ES-I3 (cell line): ENCODE measurements at regions not wholly inside any gene's neighbourhood (a gene's known extent, or its start where the extent isn't known, plus 50 kb on each side); places are given as distances from the start of the nearest gene placed in this dataset.

Source experiments
- H3K36me3 ChIP-seq: 2 replicates; pipeline ENCODE4 v1.6.1; 2013; ENCODE audit warnings: mild to moderate bottlenecking, low read length, control low read depth, moderate library complexity; ENCODE audit not compliant: insufficient read depth
- H3K4me1 ChIP-seq: 2 replicates; pipeline ENCODE4 v1.6.1; 2013; ENCODE audit warnings: mild to moderate bottlenecking, control low read depth, low read length; ENCODE audit not compliant: insufficient read depth
- H3K9ac ChIP-seq: 2 replicates; pipeline ENCODE4 v1.6.1; 2013; ENCODE audit warnings: low read depth, mild to moderate bottlenecking, low read length, moderate library complexity
- H3K9me3 ChIP-seq: 2 replicates; pipeline ENCODE4 v1.6.1; 2013; ENCODE audit warnings: mild to moderate bottlenecking, low read length, moderate library complexity; ENCODE audit not compliant: control insufficient read depth, insufficient read depth

DNA sequence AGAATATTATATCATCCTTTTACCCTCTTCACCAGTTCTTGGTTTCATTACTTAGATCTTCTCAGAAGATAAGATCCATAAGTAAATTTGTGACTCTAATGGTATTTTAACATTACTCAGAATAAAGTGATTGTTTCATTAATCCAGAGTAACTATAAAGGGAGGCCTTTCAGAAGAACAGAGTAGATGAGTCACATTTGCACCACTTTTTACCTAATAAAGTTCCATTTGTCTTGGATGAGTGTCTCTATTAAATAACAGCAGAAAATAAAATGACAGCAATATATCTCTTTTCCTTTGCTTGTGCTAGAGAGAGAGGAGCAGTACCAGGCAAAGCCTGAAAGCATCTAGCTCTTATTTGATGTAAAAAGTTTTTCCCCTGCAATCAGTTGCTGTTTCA lies 926.5 kb upstream of the CNTNAP5 start:
- Histone ChIP-seq H3K36me3 (no peaks in the 10 kb centered on the region), H3K9ac (no peak overlapping the region), H3K9me3 (no peaks in the 10 kb centered on the region), H3K4me1 (no peaks in the 10 kb centered on the region)

DNA sequence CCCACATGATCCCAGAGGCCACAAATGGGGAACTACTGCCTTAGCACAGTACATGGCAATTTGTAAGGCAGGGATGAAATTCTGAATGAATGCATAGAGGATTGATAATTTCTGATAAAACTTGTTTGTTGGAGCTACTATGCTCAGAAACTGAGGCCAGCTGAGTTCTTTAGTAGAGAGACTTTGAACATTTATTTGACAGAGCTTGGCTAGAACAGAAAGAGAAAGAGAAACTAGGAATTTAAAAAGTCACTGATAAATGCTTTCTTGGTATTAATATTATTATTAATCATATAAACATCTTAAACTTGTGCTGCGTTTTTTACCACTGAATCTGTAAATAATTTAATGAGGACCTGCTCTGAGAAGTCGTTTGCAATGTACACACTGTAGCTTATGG lies 923.7 kb upstream of the CNTNAP5 start:
- H3K9me3 ChIP-seq, result no peaks in the 10 kb centered on the region
- H3K4me1 ChIP-seq, result no peaks in the 10 kb centered on the region
- H3K36me3 ChIP-seq, result no peaks in the 10 kb centered on the region
- no peak overlapping the region for H3K9ac ChIP-seq

GRCh38 chr2:123103902-123104301 lies 921.2 kb upstream of the CNTNAP5 start:
- Histone ChIP-seq H3K4me1 (no peaks in the 10 kb centered on the region), H3K36me3 (no peaks in the 10 kb centered on the region), H3K9ac (no peak overlapping the region), H3K9me3 (no peaks in the 10 kb centered on the region)

DNA sequence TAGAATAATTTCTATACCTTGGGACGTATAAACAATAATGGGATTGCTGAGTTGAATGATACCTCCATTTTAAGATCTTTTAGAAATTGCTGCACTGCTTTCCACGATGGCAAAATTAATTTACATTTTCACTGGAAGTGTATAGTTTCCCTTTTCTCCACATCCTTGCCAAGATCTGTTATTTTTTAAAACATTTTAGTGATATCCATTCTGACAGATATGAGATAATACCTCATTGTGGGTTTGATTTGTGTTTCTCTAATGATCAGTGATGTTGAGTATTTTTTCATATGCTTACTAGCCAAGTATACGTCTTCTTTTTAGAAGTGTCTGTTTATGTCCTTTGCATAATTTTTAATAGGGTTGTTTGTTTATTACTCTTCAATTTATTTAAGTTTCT lies 908.5 kb upstream of the CNTNAP5 start:
- H3K4me1 ChIP-seq, result no peaks in the 10 kb centered on the region
- peaks cover 6% of the 10 kb centered on the region; the same call in 1 of the 2 replicates for H3K9me3 ChIP-seq
- H3K36me3 ChIP-seq, result no peaks in the 10 kb centered on the region
- no peak overlapping the region for H3K9ac ChIP-seq

- Histone ChIP-seq H3K4me1 (no peaks in the 10 kb centered on the region), H3K9ac (no peak overlapping the region), H3K36me3 (no peaks in the 10 kb centered on the region), H3K9me3 (no peaks in the 10 kb centered on the region)
These were observed 897.9 kb upstream of the CNTNAP5 start for GRCh38 chr2:123127236-123127635.

DNA sequence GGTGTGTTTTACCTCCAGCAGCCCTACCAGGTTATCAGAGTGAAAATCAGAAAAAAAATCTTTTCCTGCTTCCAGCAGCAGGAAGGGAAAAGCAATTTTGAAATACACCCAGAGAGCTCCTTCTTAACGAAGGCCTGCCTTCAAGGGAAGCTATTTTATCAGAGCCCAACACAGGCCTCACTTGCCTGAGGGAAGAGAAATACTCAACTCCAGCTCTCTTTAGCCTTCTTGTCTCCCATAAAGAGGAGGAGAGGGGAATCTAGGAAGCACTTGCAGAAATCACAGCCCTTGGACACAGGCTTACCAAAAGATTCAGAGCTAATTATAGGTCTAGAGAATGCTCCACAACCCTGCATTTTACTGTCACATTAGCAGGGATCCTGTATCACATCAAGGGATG lies 896.1 kb upstream of the CNTNAP5 start:
- H3K9me3 ChIP-seq, result no peaks in the 10 kb centered on the region
- H3K4me1 ChIP-seq, result no peaks in the 10 kb centered on the region
- no peak overlapping the region for H3K9ac ChIP-seq
- no peaks in the 10 kb centered on the region for H3K36me3 ChIP-seq

GRCh38 chr2:123136419-123136818 lies 888.7 kb upstream of the CNTNAP5 start:
- Histone ChIP-seq H3K9ac (no peak overlapping the region), H3K9me3 (no peaks in the 10 kb centered on the region), H3K4me1 (no peaks in the 10 kb centered on the region), H3K36me3 (no peaks in the 10 kb centered on the region)

DNA sequence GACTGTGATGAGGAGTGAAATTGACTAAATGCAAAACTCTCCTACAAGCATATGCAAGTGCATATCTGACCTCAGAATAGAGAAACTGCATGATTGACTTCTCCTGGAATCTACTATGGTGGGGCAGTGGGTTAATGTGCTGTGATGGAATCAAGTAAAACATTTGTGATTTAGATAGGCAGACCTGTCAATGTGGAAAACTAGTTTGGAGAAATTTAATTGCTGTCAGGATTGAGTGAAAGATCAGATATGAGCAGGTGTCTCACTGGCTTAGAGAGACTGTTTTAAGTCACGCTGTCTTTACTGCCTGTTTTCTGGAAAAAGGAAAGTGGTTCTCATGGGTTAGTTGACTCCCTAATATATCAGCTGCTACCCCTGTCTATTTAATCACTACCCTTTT lies 881.0 kb upstream of the CNTNAP5 start:
- Histone ChIP-seq H3K9me3 (no peaks in the 10 kb centered on the region), H3K4me1 (no peaks in the 10 kb centered on the region), H3K9ac (no peak overlapping the region), H3K36me3 (no peaks in the 10 kb centered on the region)

GRCh38 chr2:123153041-123153440 lies 872.0 kb upstream of the CNTNAP5 start:
- Histone ChIP-seq H3K9me3 (no peaks in the 10 kb centered on the region), H3K9ac (no peak overlapping the region), H3K4me1 (no peaks in the 10 kb centered on the region)

DNA sequence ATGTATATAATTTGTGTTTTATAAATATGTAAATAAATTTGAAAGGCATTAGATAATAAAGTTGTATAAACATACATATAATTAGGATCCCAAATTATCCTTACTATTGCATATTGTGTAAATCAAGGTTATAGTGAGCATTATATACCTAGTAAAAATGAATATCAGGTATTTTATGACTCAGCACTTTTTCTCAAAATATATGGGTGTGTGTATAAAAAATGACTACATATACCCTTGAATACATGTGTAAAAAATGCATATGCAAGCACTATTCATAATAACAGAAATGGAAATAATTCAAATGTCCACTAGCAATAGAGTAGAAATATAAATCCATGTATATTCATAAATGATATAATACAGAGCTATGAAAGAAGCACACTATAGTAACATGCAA lies 870.9 kb upstream of the CNTNAP5 start:
- no peaks in the 10 kb centered on the region for H3K9me3 ChIP-seq
- H3K9ac ChIP-seq, result no peak overlapping the region
- H3K4me1 ChIP-seq, result no peaks in the 10 kb centered on the region
- H3K36me3 ChIP-seq, result no peaks in the 10 kb centered on the region

More at GRCh38 chr2:123153041-123153440, 872.0 kb upstream of the CNTNAP5 start:
- H3K36me3 ChIP-seq, result no peaks in the 10 kb centered on the region

DNA sequence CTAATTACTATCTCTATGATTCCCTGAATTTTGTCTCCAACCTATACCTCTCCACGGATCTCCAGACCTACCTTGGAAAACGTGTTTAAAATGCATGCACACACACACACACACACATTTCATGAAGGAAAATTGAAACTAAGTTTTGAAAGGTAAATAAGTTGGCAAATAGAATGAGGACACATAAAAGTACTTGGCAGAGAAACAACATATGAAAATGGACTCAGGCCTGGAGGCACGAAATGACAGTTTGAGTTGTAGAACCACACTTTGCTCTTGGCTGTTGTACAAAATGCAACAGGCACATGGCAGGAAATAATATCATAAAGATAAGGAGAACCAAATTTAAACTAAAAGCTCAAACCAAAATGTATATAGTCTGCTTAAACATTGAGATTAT lies 868.1 kb upstream of the CNTNAP5 start:
- H3K4me1 ChIP-seq, result no peaks in the 10 kb centered on the region; the same call in 1 of the 2 replicates
- H3K9ac ChIP-seq, result no peak overlapping the region
- H3K9me3 ChIP-seq, result no peaks in the 10 kb centered on the region
- no peaks in the 10 kb centered on the region for H3K36me3 ChIP-seq

GRCh38 chr2:123162400-123163016 lies 862.6 kb upstream of the CNTNAP5 start:
- H3K36me3 ChIP-seq, result no peaks in the 10 kb centered on the region
- no peak overlapping the region for H3K9ac ChIP-seq
- no peaks in the 10 kb centered on the region; the same call in 1 of the 2 replicates for H3K4me1 ChIP-seq
- H3K9me3 ChIP-seq, result no peaks in the 10 kb centered on the region

GRCh38 chr2:123163398-123163797 lies 861.7 kb upstream of the CNTNAP5 start:
- Histone ChIP-seq H3K9me3 (peaks cover 3% of the 10 kb centered on the region; the same call in 1 of the 2 replicates), H3K36me3 (no peaks in the 10 kb centered on the region), H3K9ac (no peak overlapping the region), H3K4me1 (no peaks in the 10 kb centered on the region; the same call in 1 of the 2 replicates)

DNA sequence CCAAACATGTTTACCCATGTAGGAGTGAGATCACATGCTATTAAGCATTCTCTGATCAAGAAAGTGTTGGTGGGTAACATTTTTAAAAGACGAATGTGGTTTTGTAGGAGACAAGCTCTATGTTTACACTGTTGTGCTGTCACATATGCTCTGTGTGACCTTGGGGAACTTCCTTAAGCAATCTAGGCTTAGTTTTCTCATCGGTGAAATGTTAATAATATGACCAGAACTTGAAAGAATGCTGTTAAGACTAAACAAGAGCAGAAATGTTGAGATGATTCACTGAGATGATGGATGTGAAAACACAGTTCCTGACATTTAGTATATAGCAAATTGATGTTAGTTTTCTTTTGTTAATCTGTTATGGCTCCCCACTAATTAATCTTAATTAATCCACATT lies 860.9 kb upstream of the CNTNAP5 start:
- no peaks in the 10 kb centered on the region for H3K36me3 ChIP-seq
- no peak overlapping the region for H3K9ac ChIP-seq
- no peaks in the 10 kb centered on the region; the same call in 1 of the 2 replicates for H3K4me1 ChIP-seq
- peaks cover 4% of the 10 kb centered on the region; the same call in 1 of the 2 replicates for H3K9me3 ChIP-seq

GRCh38 chr2:123165616-123166015 lies 859.5 kb upstream of the CNTNAP5 start:
- H3K36me3 ChIP-seq, result no peaks in the 10 kb centered on the region
- peaks cover 4% of the 10 kb centered on the region; the same call in 1 of the 2 replicates for H3K9me3 ChIP-seq
- H3K4me1 ChIP-seq, result no peaks in the 10 kb centered on the region; the same call in 1 of the 2 replicates
- H3K9ac ChIP-seq, result no peak overlapping the region
